ENCODE measurements at regions not wholly inside any gene's neighbourhood (a gene's known extent, or its start where the extent isn't known, plus 50 kb on each side); places are given as distances from the start of the nearest gene placed in this dataset.

GRCh38 chr3:40593351-40593750 lies 68.6 kb downstream of the ZNF621 start:
- Histone ChIP-seq H3K4me3 (ENCODE audit: low read length) (no peak overlapping the region), H3K9ac (ENCODE audit: low read length) (no peak overlapping the region), H3K27me3 (ENCODE audit: control insufficient read depth, insufficient read depth, low read length) (no peaks in the 10 kb centered on the region), H3K36me3 (ENCODE audit: control insufficient read depth, insufficient read depth, low read length) (no peaks in the 10 kb centered on the region), H3K4me1 (ENCODE audit: control insufficient read depth, insufficient read depth, low read length) (no peaks in the 10 kb centered on the region), H3K9me3 (ENCODE audit: control insufficient read depth, low read length) (no peaks in the 10 kb centered on the region)

GRCh38 chr3:40597441-40597840 lies 72.7 kb downstream of the ZNF621 start:
- Histone ChIP-seq H3K4me3 (ENCODE audit: low read length) (no peak overlapping the region), H3K9ac (ENCODE audit: low read length) (no peak overlapping the region), H3K9me3 (ENCODE audit: control insufficient read depth, low read length) (no peaks in the 10 kb centered on the region), H3K27me3 (ENCODE audit: control insufficient read depth, insufficient read depth, low read length) (peaks cover 3% of the 10 kb centered on the region), H3K36me3 (ENCODE audit: control insufficient read depth, insufficient read depth, low read length) (no peaks in the 10 kb centered on the region), H3K4me1 (ENCODE audit: control insufficient read depth, insufficient read depth, low read length) (no peaks in the 10 kb centered on the region)

DNA sequence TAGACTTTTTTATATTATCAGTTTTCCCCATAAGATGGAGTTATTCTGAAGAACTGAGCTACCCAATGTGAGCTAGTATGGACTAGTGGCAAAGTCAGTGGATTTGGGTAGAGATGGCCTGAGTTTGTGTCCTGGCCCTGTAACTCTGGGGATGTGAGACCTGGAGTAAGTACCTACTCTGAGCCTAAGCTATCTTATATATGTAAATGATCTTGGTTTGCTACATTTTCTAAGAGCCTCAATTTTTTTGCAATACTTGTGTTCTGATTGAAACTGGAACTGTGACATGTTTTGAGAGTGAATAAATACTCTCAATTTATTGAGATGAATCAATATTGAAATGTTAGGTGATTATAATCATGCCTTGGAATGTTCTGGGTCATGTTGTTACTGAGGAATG lies 73.6 kb downstream of the ZNF621 start:
- H3K27me3 ChIP-seq (ENCODE audit: control insufficient read depth, insufficient read depth, low read length): peaks cover 3% of the 10 kb centered on the region
- H3K9me3 ChIP-seq (ENCODE audit: control insufficient read depth, low read length): no peaks in the 10 kb centered on the region
- no peak overlapping the region for H3K4me3 ChIP-seq (ENCODE audit: low read length)
- H3K36me3 ChIP-seq (ENCODE audit: control insufficient read depth, insufficient read depth, low read length): no peaks in the 10 kb centered on the region
- no peaks in the 10 kb centered on the region for H3K4me1 ChIP-seq (ENCODE audit: control insufficient read depth, insufficient read depth, low read length)
- H3K9ac ChIP-seq (ENCODE audit: low read length): no peak overlapping the region

- Histone ChIP-seq H3K27me3 (ENCODE audit: control insufficient read depth, insufficient read depth, low read length) (peaks cover 3% of the 10 kb centered on the region), H3K4me3 (ENCODE audit: low read length) (no peak overlapping the region), H3K9me3 (ENCODE audit: control insufficient read depth, low read length) (no peaks in the 10 kb centered on the region), H3K9ac (ENCODE audit: low read length) (no peak overlapping the region), H3K4me1 (ENCODE audit: control insufficient read depth, insufficient read depth, low read length) (no peaks in the 10 kb centered on the region), H3K36me3 (ENCODE audit: control insufficient read depth, insufficient read depth, low read length) (no peaks in the 10 kb centered on the region)
Measured at GRCh38 chr3:40598962-40599361, 74.2 kb downstream of the ZNF621 start.

GRCh38 chr3:40602778-40603385 lies 78.1 kb downstream of the ZNF621 start:
- Histone ChIP-seq H3K36me3 (ENCODE audit: control insufficient read depth, insufficient read depth, low read length) (no peaks in the 10 kb centered on the region), H3K9me3 (ENCODE audit: control insufficient read depth, low read length) (no peaks in the 10 kb centered on the region), H3K4me3 (ENCODE audit: low read length) (no peak overlapping the region), H3K27me3 (ENCODE audit: control insufficient read depth, insufficient read depth, low read length) (peaks cover 3% of the 10 kb centered on the region), H3K4me1 (ENCODE audit: control insufficient read depth, insufficient read depth, low read length) (no peaks in the 10 kb centered on the region), H3K9ac (ENCODE audit: low read length) (no peak overlapping the region)

- H3K4me1 ChIP-seq (ENCODE audit: control insufficient read depth, insufficient read depth, low read length): no peaks in the 10 kb centered on the region
- no peak overlapping the region for H3K4me3 ChIP-seq (ENCODE audit: low read length)
- H3K9ac ChIP-seq (ENCODE audit: low read length): no peak overlapping the region
- no peaks in the 10 kb centered on the region for H3K27me3 ChIP-seq (ENCODE audit: control insufficient read depth, insufficient read depth, low read length)
- H3K9me3 ChIP-seq (ENCODE audit: control insufficient read depth, low read length): no peaks in the 10 kb centered on the region
- no peaks in the 10 kb centered on the region for H3K36me3 ChIP-seq (ENCODE audit: control insufficient read depth, insufficient read depth, low read length)
Measured at GRCh38 chr3:40605960-40606359, 81.2 kb downstream of the ZNF621 start.

- no peak overlapping the region for H3K9ac ChIP-seq (ENCODE audit: low read length)
- H3K9me3 ChIP-seq (ENCODE audit: control insufficient read depth, low read length): no peaks in the 10 kb centered on the region
- no peaks in the 10 kb centered on the region for H3K36me3 ChIP-seq (ENCODE audit: control insufficient read depth, insufficient read depth, low read length)
- no peaks in the 10 kb centered on the region for H3K4me1 ChIP-seq (ENCODE audit: control insufficient read depth, insufficient read depth, low read length)
- H3K4me3 ChIP-seq (ENCODE audit: low read length): no peak overlapping the region
- H3K27me3 ChIP-seq (ENCODE audit: control insufficient read depth, insufficient read depth, low read length): no peaks in the 10 kb centered on the region
Measured at GRCh38 chr3:40608091-40608490, 83.3 kb downstream of the ZNF621 start.

- H3K27me3 ChIP-seq (ENCODE audit: control insufficient read depth, insufficient read depth, low read length): peaks cover 25% of the 10 kb centered on the region
- no peaks in the 10 kb centered on the region for H3K4me1 ChIP-seq (ENCODE audit: control insufficient read depth, insufficient read depth, low read length)
- no peak overlapping the region for H3K4me3 ChIP-seq (ENCODE audit: low read length)
- H3K9me3 ChIP-seq (ENCODE audit: control insufficient read depth, low read length): no peaks in the 10 kb centered on the region
- no peaks in the 10 kb centered on the region for H3K36me3 ChIP-seq (ENCODE audit: control insufficient read depth, insufficient read depth, low read length)
- H3K9ac ChIP-seq (ENCODE audit: low read length): no peak overlapping the region
Measured at GRCh38 chr3:40613306-40613705, 88.5 kb downstream of the ZNF621 start.

- no peaks in the 10 kb centered on the region for H3K9me3 ChIP-seq (ENCODE audit: control insufficient read depth, low read length)
- no peaks in the 10 kb centered on the region for H3K36me3 ChIP-seq (ENCODE audit: control insufficient read depth, insufficient read depth, low read length)
- H3K27me3 ChIP-seq (ENCODE audit: control insufficient read depth, insufficient read depth, low read length): peaks cover 25% of the 10 kb centered on the region
- H3K4me3 ChIP-seq (ENCODE audit: low read length): no peak overlapping the region
- H3K9ac ChIP-seq (ENCODE audit: low read length): no peak overlapping the region
- no peaks in the 10 kb centered on the region for H3K4me1 ChIP-seq (ENCODE audit: control insufficient read depth, insufficient read depth, low read length)
Measured at GRCh38 chr3:40615110-40615915, 90.6 kb downstream of the ZNF621 start.

GRCh38 chr3:40615918-40616819 lies 91.4 kb downstream of the ZNF621 start:
- Histone ChIP-seq H3K9me3 (ENCODE audit: control insufficient read depth, low read length) (no peaks in the 10 kb centered on the region), H3K36me3 (ENCODE audit: control insufficient read depth, insufficient read depth, low read length) (no peaks in the 10 kb centered on the region), H3K4me1 (ENCODE audit: control insufficient read depth, insufficient read depth, low read length) (no peaks in the 10 kb centered on the region), H3K27me3 (ENCODE audit: control insufficient read depth, insufficient read depth, low read length) (peaks cover 25% of the 10 kb centered on the region), H3K9ac (ENCODE audit: low read length) (no peak overlapping the region), H3K4me3 (ENCODE audit: low read length) (no peak overlapping the region)

DNA sequence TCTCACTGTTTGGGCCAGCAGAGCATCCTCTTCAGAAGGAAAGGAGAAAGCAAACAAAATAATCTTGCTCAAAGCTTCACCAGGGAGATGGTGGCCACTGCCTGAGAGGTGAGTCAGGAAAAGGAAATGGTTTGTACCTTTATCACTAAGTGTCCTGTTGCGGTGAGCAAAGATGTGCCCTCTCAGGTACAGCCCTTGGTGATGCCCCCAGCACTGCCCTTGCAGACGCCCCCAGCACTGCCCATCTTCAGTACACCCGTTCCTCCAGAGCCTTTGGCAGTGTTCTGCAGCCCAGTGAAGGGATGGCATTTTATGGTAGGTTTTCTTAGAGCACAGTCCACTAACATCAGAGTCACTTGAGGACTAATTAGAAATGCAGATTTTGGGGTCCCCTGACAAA lies 92.3 kb downstream of the ZNF621 start:
- H3K36me3 ChIP-seq (ENCODE audit: control insufficient read depth, insufficient read depth, low read length): no peaks in the 10 kb centered on the region
- H3K4me3 ChIP-seq (ENCODE audit: low read length): no peak overlapping the region
- H3K9ac ChIP-seq (ENCODE audit: low read length): no peak overlapping the region
- no peaks in the 10 kb centered on the region for H3K9me3 ChIP-seq (ENCODE audit: control insufficient read depth, low read length)
- H3K27me3 ChIP-seq (ENCODE audit: control insufficient read depth, insufficient read depth, low read length): peaks cover 25% of the 10 kb centered on the region
- H3K4me1 ChIP-seq (ENCODE audit: control insufficient read depth, insufficient read depth, low read length): no peaks in the 10 kb centered on the region

GRCh38 chr3:40618158-40618557 lies 93.4 kb downstream of the ZNF621 start:
- H3K4me3 ChIP-seq (ENCODE audit: low read length): no peak overlapping the region
- no peaks in the 10 kb centered on the region for H3K4me1 ChIP-seq (ENCODE audit: control insufficient read depth, insufficient read depth, low read length)
- H3K27me3 ChIP-seq (ENCODE audit: control insufficient read depth, insufficient read depth, low read length): peaks cover 25% of the 10 kb centered on the region
- no peak overlapping the region for H3K9ac ChIP-seq (ENCODE audit: low read length)
- no peaks in the 10 kb centered on the region for H3K9me3 ChIP-seq (ENCODE audit: control insufficient read depth, low read length)
- no peaks in the 10 kb centered on the region for H3K36me3 ChIP-seq (ENCODE audit: control insufficient read depth, insufficient read depth, low read length)

Data from mucosa of stomach (tissue), 1 donor.